ENCODE measurements at regions not wholly inside any gene's neighbourhood (a gene's known extent, or its start where the extent isn't known, plus 50 kb on each side); places are given as distances from the start of the nearest gene placed in this dataset. TPM values are rescaled to one million over a fixed set of nuclear protein-coding genes. Genes with fewer than 3 reads are reported as not detected.

DNA sequence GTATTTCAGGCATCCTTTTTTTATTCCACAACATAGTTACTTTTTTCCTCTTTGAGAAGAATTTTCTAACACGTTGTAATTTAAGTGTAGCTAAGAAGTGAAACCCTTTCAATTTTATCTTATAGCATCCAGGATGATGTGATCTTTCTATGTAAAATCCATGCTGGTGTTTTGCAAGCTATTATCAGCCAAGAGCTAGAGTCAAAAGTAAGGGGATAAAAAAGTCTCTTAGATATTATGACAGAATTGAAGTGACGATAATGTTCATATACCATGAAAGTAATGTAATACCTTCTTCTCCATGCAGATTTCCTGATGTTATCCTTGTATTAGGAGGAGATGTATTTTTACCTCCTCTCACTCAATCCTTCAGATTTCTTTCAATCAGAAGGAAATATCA lies 64.2 kb upstream of the MBL2 start:
- no peak overlapping the region for H3K4me3 ChIP-seq (ENCODE audit: low read depth, low read length)
- TF ChIP-seq, protein P1, sequence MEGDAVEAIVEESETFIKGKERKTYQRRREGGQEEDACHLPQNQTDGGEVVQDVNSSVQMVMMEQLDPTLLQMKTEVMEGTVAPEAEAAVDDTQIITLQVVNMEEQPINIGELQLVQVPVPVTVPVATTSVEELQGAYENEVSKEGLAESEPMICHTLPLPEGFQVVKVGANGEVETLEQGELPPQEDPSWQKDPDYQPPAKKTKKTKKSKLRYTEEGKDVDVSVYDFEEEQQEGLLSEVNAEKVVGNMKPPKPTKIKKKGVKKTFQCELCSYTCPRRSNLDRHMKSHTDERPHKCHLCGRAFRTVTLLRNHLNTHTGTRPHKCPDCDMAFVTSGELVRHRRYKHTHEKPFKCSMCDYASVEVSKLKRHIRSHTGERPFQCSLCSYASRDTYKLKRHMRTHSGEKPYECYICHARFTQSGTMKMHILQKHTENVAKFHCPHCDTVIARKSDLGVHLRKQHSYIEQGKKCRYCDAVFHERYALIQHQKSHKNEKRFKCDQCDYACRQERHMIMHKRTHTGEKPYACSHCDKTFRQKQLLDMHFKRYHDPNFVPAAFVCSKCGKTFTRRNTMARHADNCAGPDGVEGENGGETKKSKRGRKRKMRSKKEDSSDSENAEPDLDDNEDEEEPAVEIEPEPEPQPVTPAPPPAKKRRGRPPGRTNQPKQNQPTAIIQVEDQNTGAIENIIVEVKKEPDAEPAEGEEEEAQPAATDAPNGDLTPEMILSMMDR (IDR thresholded peaks at IDR 0.05; ENCODE audit: insufficient read depth, low read length), result no peak
- no peak for DNase-seq (ENCODE audit: low read depth)

Small RNA genes lying in the stretch of these regions (small RNA-seq; reads per million reads assigned to genes)
- not detected for gene RF00019
- not detected for gene RNA5SP318
- not detected for gene SNRPEP8

All from fibroblast of the aortic adventitia (primary cell).